NCI-H510A (cell line): ENCODE measurements at regions not wholly inside any gene's neighbourhood (a gene's known extent, or its start where the extent isn't known, plus 50 kb on each side); places are given as distances from the start of the nearest gene placed in this dataset.

Experiments used
- DNase-seq: peaks from one replicate; lab custom pipeline; 2025; lab: John Stamatoyannopoulos, UW

DNA sequence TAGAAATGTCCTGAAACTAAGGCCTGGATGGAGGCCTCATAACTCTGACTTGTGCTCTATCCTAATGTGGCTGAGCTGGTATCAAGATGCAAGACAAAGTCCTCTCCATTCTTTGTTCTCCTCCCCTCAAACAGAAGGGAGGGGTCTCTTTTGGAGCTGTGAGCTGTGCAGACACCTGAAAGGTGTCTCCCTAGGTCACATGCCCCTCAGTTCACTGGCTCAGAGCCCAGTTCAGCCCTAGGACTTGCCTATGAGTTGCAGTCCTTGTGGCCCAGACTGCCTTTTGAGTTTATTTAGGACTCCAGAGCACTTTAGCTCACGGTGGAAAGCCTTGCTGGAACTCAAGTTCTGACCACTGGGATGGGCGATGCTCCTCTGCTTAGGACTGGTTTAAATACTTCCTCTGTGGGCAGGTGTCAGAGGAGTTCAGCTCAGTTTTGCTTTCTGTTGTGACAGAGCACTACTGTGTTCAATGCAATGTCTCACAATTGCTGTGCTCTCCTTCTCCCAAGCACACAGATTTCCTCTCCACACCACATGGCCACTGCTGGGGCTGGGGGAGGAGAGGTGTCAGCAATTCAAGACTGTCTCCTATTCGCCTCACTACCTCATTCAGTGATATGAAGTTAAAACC lies 84.8 kb upstream of the ZNF827 start:
- no peak for DNase-seq

DNA sequence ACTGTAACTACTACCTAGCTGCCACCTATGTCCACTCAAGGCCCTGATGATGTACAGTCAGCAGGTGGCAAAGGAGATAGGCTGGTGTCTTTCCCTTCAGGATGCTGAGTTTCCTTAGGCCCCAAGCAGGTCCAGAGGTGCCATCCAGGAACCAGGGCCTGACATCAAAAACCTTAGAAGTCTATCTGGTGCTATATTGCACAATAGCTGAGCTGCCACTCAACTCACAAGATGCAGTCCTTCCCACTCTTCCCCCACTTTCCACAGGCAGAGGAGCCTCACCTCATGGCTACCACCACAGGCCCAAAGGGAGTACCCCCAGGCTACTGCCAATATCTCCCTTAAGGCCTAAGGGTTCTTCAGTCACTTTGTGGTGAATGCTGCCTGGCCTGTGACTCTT lies 83.9 kb upstream of the ZNF827 start:
- DNase-seq, result no peak

- DNase-seq, result no peak
These were observed 79.6 kb upstream of the ZNF827 start for GRCh38 chr4:146018247-146018646.

- DNase-seq, result no peak
These were observed 66.1 kb upstream of the ZNF827 start for GRCh38 chr4:146004730-146005129.

- no peak for DNase-seq
These were observed 50.0 kb upstream of the ZNF827 start for GRCh38 chr4:145988628-145989027.
